ENCODE measurements at regions not wholly inside any gene's neighbourhood (a gene's known extent, or its start where the extent isn't known, plus 50 kb on each side); places are given as distances from the start of the nearest gene placed in this dataset.

DNA sequence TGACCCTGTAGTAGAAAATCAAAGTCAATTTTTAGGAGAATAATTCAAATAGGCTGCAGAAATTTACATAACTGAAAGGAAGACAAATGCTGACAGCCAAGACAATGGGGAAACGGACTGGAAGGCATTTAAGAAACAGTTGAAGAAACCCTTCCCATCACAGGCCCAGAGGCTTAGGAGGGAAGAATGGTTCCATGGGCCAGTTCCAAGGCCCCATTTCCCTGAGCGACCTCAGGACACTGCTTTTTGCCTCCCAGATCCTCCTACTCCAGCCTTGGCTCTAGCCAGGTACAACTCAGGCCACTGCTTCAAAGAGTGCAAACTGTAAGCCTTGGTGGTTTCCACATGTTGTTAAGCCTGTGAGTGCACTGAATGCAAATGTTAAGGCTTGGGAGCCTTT is 184.1 kb upstream of the SGCD start:
- TF ChIP-seq CTCF (IDR thresholded peaks at IDR 0.05) = no peak
- no peak for TF ChIP-seq POLR2A (IDR thresholded peaks at IDR 0.05)
